Esophagus squamous epithelium (tissue), 5 donors: ENCODE measurements at regions not wholly inside any gene's neighbourhood (a gene's known extent, or its start where the extent isn't known, plus 50 kb on each side); places are given as distances from the start of the nearest gene placed in this dataset.

ENCODE experiments used
- DNase-seq: peaks from one replicate; lab custom pipeline; 2025; lab: John Stamatoyannopoulos, UW
- H3K27ac ChIP-seq, 4 donors: fragments of 200-600 bp; sonication (generic); one replicate each; pipeline ENCODE4 v1.5.1; 2016 to 2019; ENCODE audit warnings: mild to moderate bottlenecking in 1 of 4
- H3K27me3 ChIP-seq, 4 donors: fragments of 200-600 bp; sonication (generic); 1 replicate in 3 of 4; 2 replicates in 1 of 4; pipeline versions ENCODE4 v1.5.1 to v1.6.0; 2017 to 2021; ENCODE audit warnings: antibody characterized with exemption in 1 of 4
- H3K36me3 ChIP-seq, 3 donors: fragments of 200-600 bp; sonication (generic); one replicate each; pipeline ENCODE4 v1.5.1; 2016 to 2019
- H3K4me1 ChIP-seq, 3 donors: fragments of 200-600 bp; sonication (generic); one replicate each; pipeline ENCODE4 v1.5.1; 2017 to 2019
- H3K4me3 ChIP-seq, 4 donors: fragments of 200-600 bp; sonication (generic); 1 replicate in 3 of 4; 2 replicates in 1 of 4; pipeline ENCODE4 v1.5.1; 2016 to 2019; ENCODE audit warnings: mild to moderate bottlenecking in 2 of 4, moderate library complexity in 1 of 4
- H3K9me3 ChIP-seq, 3 donors: fragments of 200-600 bp; sonication (generic); one replicate each; pipeline ENCODE4 v1.5.1; 2016 to 2019
- CTCF ChIP-seq, 6 experiments: fragments of 450-650 bp in 4 of 6; fragments of 200-600 bp in 2 of 6; sonication (generic) in 2 of 6; IDR thresholded peaks; one replicate each; pipeline ENCODE4 v1.5.1; 2016 to 2019; ENCODE audit warnings: antibody characterized with exemption in 6 of 6, mild to moderate bottlenecking in 4 of 6, moderate library complexity in 4 of 6
- POLR2A ChIP-seq, 4 donors: fragments of 450-650 bp; IDR thresholded peaks; one replicate each; pipeline ENCODE4 v1.6.1; 2017; ENCODE audit warnings: antibody characterized with exemption in 4 of 4, mild to moderate bottlenecking in 4 of 4, moderate library complexity in 3 of 4
- WGBS, 2 donors: methylation state at CpG; one replicate each; pipeline ENCODE4 v1.1.5; 2018; 5-methylcytosine and 5-hydroxymethylcytosine counted together
- intact Hi-C: fragments of 100-400 bp; cut with DNase I; formaldehyde crosslinking; loops from one replicate; pipeline ENCODE4 v1.15.0; 2022
- donor health status: DM: yes; HTN: yes; CAD: no.

- TF ChIP-seq POLR2A (IDR thresholded peaks at IDR 0.05), result no peak
- no peak for TF ChIP-seq CTCF (IDR thresholded peaks at IDR 0.05)
- Histone ChIP-seq H3K36me3 (no peaks in the 10 kb centered on the region), H3K4me3 (no peak overlapping the region), H3K27ac (no peak overlapping the region), H3K4me1 (no peaks in the 10 kb centered on the region), H3K27me3 (peaks cover 0 to 2% (median 0%) of the 10 kb centered on the region in 4 donors), H3K9me3 (peaks cover 0 to 12% (median 6%) of the 10 kb centered on the region in 3 donors)
- WGBS, 2 donors, result 79 to 83% methylated on average over 15 of the region's 15 CpGs
- intact Hi-C loops, result no loop called here
- no peak for DNase-seq
Measured at GRCh38 chr12:124194264-124194892, 100.5 kb upstream of the RFLNA start.

- DNase-seq, result no peak
- Histone ChIP-seq H3K27me3 (peaks cover 0 to 2% (median 0%) of the 10 kb centered on the region in 4 donors), H3K4me3 (no peak overlapping the region), H3K9me3 (peaks cover 0 to 12% (median 6%) of the 10 kb centered on the region in 3 donors), H3K4me1 (no peaks in the 10 kb centered on the region), H3K27ac (no peak overlapping the region), H3K36me3 (no peaks in the 10 kb centered on the region)
- WGBS, 2 donors, result 73 to 82% methylated on average over 15 to 17 of the region's 18 CpGs
- TF ChIP-seq POLR2A (IDR thresholded peaks at IDR 0.05) (no peak), CTCF (IDR thresholded peaks at IDR 0.05) (no peak)
- intact Hi-C loops, result no loop called here
Measured at GRCh38 chr12:124194893-124195566, 99.9 kb upstream of the RFLNA start.

- no peak overlapping the region for H3K4me3 ChIP-seq
- 53 to 54% methylated on average over 6 of the region's 6 CpGs for WGBS, 2 donors
- no peak for DNase-seq
- no peaks in the 10 kb centered on the region for H3K4me1 ChIP-seq
- H3K9me3 ChIP-seq, result peaks cover 0 to 12% (median 6%) of the 10 kb centered on the region in 3 donors
- intact Hi-C loops, result no loop called here
- H3K27me3 ChIP-seq, result peaks cover 0 to 2% (median 0%) of the 10 kb centered on the region in 4 donors
- TF ChIP-seq CTCF (IDR thresholded peaks at IDR 0.05) (no peak), POLR2A (IDR thresholded peaks at IDR 0.05) (no peak)
- no peak overlapping the region for H3K27ac ChIP-seq
- H3K36me3 ChIP-seq, result no peaks in the 10 kb centered on the region
Measured at GRCh38 chr12:124195567-124195942, 99.3 kb upstream of the RFLNA start.

GRCh38 chr12:124196236-124196635 is 98.7 kb upstream of the RFLNA start:
- Histone ChIP-seq H3K27me3 (peaks cover 0 to 5% (median 0%) of the 10 kb centered on the region in 4 donors), H3K27ac (no peak overlapping the region), H3K4me1 (no peaks in the 10 kb centered on the region), H3K4me3 (no peak overlapping the region), H3K36me3 (no peaks in the 10 kb centered on the region), H3K9me3 (peaks cover 0 to 12% (median 6%) of the 10 kb centered on the region in 3 donors)
- no peak for DNase-seq
- TF ChIP-seq POLR2A (IDR thresholded peaks at IDR 0.05), result no peak
- no peak for TF ChIP-seq CTCF (IDR thresholded peaks at IDR 0.05)
- WGBS, 2 donors, result 84% methylated on average over 5 to 7 of the region's 7 CpGs
- intact Hi-C loops, result no loop called here

GRCh38 chr12:124201248-124201647 is 93.6 kb upstream of the RFLNA start:
- no peak for DNase-seq
- H3K4me1 ChIP-seq, result no peaks in the 10 kb centered on the region
- peaks cover 0 to 9% (median 0%) of the 10 kb centered on the region in 4 donors for H3K27me3 ChIP-seq
- TF ChIP-seq POLR2A (IDR thresholded peaks at IDR 0.05), result no peak
- no peak for TF ChIP-seq CTCF (IDR thresholded peaks at IDR 0.05)
- H3K27ac ChIP-seq, result no peak overlapping the region
- peaks cover 0 to 20% (median 6%) of the 10 kb centered on the region in 3 donors for H3K9me3 ChIP-seq
- intact Hi-C loops, result no loop called here
- 92 to 100% methylated on average over 1 of the region's 1 CpG for whole genome bisulfite sequencing, 2 donors
- no peak overlapping the region for H3K4me3 ChIP-seq
- no peaks in the 10 kb centered on the region for H3K36me3 ChIP-seq
